ENCODE measurements at regions not wholly inside any gene's neighbourhood (a gene's known extent, or its start where the extent isn't known, plus 50 kb on each side); places are given as distances from the start of the nearest gene placed in this dataset.
"Not testable (repeated sequence)": the region's sequence is repeated elsewhere in the genome, so short reads cannot be mapped to it uniquely, and the experiment has no call there.

- Mint-ChIP-seq H3K4me1 (peaks cover 25% of the 10 kb centered on the region), H3K27ac (peak overlapping the region; percentile 78), H3K36me3 (ENCODE audit: low read depth) (no peaks in the 10 kb centered on the region), H3K4me3 (peak overlapping the region; percentile 47), H3K9me3 (ENCODE audit: low read depth) (no peaks in the 10 kb centered on the region), H3K27me3 (no peaks in the 10 kb centered on the region)
- POLR2A ChIA-PET: interaction anchor here (0.5 to 1.0 kb wide), 2 partner anchors 13 to 53 kb away, joined by 3 to 5 read pairs; no protein-coding TSS in a partner anchor
- DNase-seq (peak; percentile 53), ATAC-seq (peak; percentile 98)
- CTCF ChIA-PET: interaction anchor here (0.7 to 1.6 kb wide), 4 partner anchors 53 to 470 kb away, joined by 4 to 8 read pairs (median 4); no protein-coding TSS in a partner anchor
- intact Hi-C loops (cut with DNase I, micrococcal nuclease): loop anchor here (1.0 to 5.0 kb wide), 10 partner anchors 53 to 1059 kb away; no protein-coding TSS in a partner anchor
Observed at GRCh38 chr1:199226163-199226562, 587.3 kb downstream of the PTPRC start.

DNA sequence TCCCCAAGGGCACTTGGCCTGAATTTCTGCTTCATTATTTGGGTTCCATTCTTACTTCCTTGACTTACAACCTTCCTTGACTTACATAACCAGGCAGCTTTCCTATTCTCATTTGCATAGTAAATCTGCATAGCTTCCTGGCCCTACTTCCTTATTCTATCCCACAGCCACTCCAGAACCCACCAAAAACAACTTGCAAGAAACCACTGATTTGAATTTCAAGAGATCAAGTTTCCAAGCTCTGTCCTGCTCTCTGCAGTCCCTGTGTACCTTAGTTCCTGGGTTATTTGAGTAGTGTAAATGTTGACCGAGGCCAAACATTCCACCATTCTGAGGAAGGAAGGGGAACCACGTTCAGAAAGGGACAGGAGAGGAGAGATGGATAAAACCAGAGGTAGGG lies 603.3 kb downstream of the PTPRC start:
- ChIA-PET CTCF (interaction anchor here (1.1 to 2.8 kb wide), 9 partner anchors 11 to 536 kb away, joined by 3 to 13 read pairs (median 4); no protein-coding TSS in a partner anchor), POLR2A (interaction anchor here (0.6 kb wide), 1 partner anchor 574 kb away, joined by 6 read pairs; no protein-coding TSS in a partner anchor)
- intact Hi-C loops (cut with DNase I, micrococcal nuclease): loop anchor here (2.0 to 10.0 kb wide), 6 partner anchors 125 to 485 kb away; no protein-coding TSS in a partner anchor

DNA sequence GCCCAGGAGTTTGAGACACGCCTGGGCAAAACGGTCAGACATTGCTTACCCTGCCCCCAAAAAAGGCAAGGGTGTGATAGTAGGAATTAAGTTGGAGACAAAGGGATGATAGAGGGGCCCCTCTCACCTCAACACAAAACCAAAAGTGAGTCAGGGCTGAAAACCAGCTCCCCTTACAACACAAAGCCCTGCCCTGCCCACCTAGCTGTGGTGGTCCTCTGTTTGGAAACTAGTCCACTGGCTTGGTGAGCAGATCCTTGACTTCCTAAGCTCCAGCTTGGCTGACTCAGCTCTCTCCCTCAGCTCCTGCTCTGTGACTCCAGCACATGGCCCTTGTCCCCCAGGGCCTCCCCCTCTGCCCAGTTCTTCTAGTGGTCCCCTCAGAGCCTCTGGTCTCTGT lies 603.8 kb downstream of the PTPRC start:
- intact Hi-C loops (cut with DNase I, micrococcal nuclease): loop anchor here (2.0 to 10.0 kb wide), 6 partner anchors 125 to 485 kb away; no protein-coding TSS in a partner anchor
- ATAC-seq (no peak), DNase-seq (no peak)
- POLR2A ChIA-PET: interaction anchor here (0.6 kb wide), 1 partner anchor 575 kb away, joined by 6 read pairs; no protein-coding TSS in a partner anchor
- Mint-ChIP-seq H3K9me3 (ENCODE audit: low read depth) (no peaks in the 10 kb centered on the region), H3K4me3 (no peak overlapping the region), H3K27me3 (peaks cover 6% of the 10 kb centered on the region), H3K36me3 (ENCODE audit: low read depth) (no peaks in the 10 kb centered on the region), H3K4me1 (peaks cover 4% of the 10 kb centered on the region), H3K27ac (no peak overlapping the region)
- CTCF ChIA-PET: interaction anchor here (0.6 to 2.8 kb wide), 11 partner anchors 8 to 536 kb away, joined by 3 to 13 read pairs (median 4); no protein-coding TSS in a partner anchor

More for the DNA sequence above, 603.3 kb downstream of the PTPRC start:
- peaks cover 4% of the 10 kb centered on the region for H3K27me3 Mint-ChIP-seq
- ATAC-seq (no peak), DNase-seq (no peak)
- H3K27ac Mint-ChIP-seq: no peak overlapping the region
- no peak overlapping the region for H3K4me3 Mint-ChIP-seq
- H3K36me3 Mint-ChIP-seq (ENCODE audit: low read depth): no peaks in the 10 kb centered on the region
- H3K9me3 Mint-ChIP-seq (ENCODE audit: low read depth): no peaks in the 10 kb centered on the region
- H3K4me1 Mint-ChIP-seq: peaks cover 4% of the 10 kb centered on the region

- peak; percentile 100 for ATAC-seq
- no peak overlapping the region for H3K27ac Mint-ChIP-seq
- H3K4me1 Mint-ChIP-seq: peaks cover 4% of the 10 kb centered on the region
- CTCF ChIA-PET: interaction anchor here (0.5 to 2.8 kb wide), 13 partner anchors 9 to 484 kb away, joined by 3 to 13 read pairs (median 4); no protein-coding TSS in a partner anchor
- H3K36me3 Mint-ChIP-seq (ENCODE audit: low read depth): no peaks in the 10 kb centered on the region
- intact Hi-C loops (cut with DNase I, micrococcal nuclease): loop anchor here (1.0 to 10.0 kb wide), 7 partner anchors 126 to 486 kb away; no protein-coding TSS in a partner anchor
- H3K9me3 Mint-ChIP-seq (ENCODE audit: low read depth): no peaks in the 10 kb centered on the region
- H3K4me3 Mint-ChIP-seq: no peak overlapping the region
- peak; percentile 86 for DNase-seq
- POLR2A ChIA-PET: no interaction called here
- peaks cover 6% of the 10 kb centered on the region for H3K27me3 Mint-ChIP-seq
Observed at GRCh38 chr1:199243423-199244061, 604.7 kb downstream of the PTPRC start.

DNA sequence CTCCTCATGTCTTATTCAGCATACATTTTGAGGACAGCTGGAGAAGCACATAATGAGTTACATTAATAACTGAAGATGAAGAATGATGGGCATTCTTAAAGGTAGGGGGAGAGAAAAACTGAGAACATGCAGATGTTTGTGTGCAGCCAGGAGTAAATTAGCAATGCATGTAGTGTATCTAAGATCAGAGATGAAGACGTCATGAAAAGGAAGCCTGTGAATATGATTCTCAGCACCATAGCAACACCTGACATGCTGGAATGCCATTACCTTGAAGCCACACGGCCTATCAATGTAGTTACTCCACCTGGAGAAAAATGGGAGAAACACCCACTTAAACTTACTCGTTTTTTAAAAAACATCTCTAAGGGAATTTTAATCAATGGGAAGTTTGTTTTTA lies 607.1 kb downstream of the PTPRC start:
- no peak for ATAC-seq
- Mint-ChIP-seq H3K36me3 (ENCODE audit: low read depth) (no peaks in the 10 kb centered on the region), H3K27me3 (peaks cover 6% of the 10 kb centered on the region), H3K9me3 (ENCODE audit: low read depth) (no peaks in the 10 kb centered on the region), H3K4me1 (peaks cover 4% of the 10 kb centered on the region), H3K4me3 (no peak overlapping the region), H3K27ac (no peak overlapping the region)
- no peak for DNase-seq
- ChIA-PET POLR2A (no interaction called here), CTCF (no interaction called here)
- intact Hi-C loops (cut with DNase I, micrococcal nuclease): loop anchor here in 1 of 2 experiments (10.0 kb wide), 2 partner anchors 309 to 361 kb away; no protein-coding TSS in a partner anchor

GRCh38 chr1:199246716-199247115 lies 607.9 kb downstream of the PTPRC start:
- Mint-ChIP-seq H3K36me3 (ENCODE audit: low read depth) (no peaks in the 10 kb centered on the region), H3K4me1 (peaks cover 4% of the 10 kb centered on the region), H3K4me3 (no peak overlapping the region), H3K27me3 (peaks cover 6% of the 10 kb centered on the region), H3K9me3 (ENCODE audit: low read depth) (no peaks in the 10 kb centered on the region), H3K27ac (no peak overlapping the region)
- intact Hi-C loops (cut with DNase I, micrococcal nuclease): loop anchor here in 1 of 2 experiments (10.0 kb wide), 2 partner anchors 308 to 362 kb away; no protein-coding TSS in a partner anchor
- ChIA-PET CTCF (interaction anchor here (0.7 kb wide), 1 partner anchor 1500 kb away, joined by 3 read pairs; no protein-coding TSS in a partner anchor), POLR2A (no interaction called here)
- no peak for ATAC-seq
- DNase-seq: no peak

DNA sequence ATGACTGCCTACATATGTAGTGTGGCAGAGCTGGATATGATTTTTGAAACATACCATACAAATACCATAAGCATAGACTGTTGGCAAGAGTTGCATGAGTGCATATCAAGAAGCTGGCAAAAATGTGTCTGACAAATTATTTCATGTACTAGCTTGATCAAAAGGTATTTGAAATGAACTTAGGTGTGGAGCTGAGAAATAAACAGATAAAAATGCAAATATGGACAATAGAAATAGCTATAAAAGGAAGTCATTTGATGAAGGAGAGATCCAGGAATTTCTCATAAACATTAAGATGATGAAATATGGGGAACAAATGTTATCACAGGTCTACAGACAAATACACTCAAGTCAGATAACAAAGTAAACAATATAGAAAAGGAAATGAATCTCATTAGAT lies 609.1 kb downstream of the PTPRC start:
- intact Hi-C loops (cut with DNase I, micrococcal nuclease): loop anchor here in 1 of 2 experiments (10.0 kb wide), 2 partner anchors 307 to 363 kb away; no protein-coding TSS in a partner anchor
- ATAC-seq: no peak
- no peak for DNase-seq
- H3K27me3 Mint-ChIP-seq: peaks cover 8% of the 10 kb centered on the region
- H3K36me3 Mint-ChIP-seq (ENCODE audit: low read depth): no peaks in the 10 kb centered on the region
- no peaks in the 10 kb centered on the region for H3K4me1 Mint-ChIP-seq
- H3K4me3 Mint-ChIP-seq: no peak overlapping the region
- H3K27ac Mint-ChIP-seq: no peak overlapping the region
- no peaks in the 10 kb centered on the region for H3K9me3 Mint-ChIP-seq (ENCODE audit: low read depth)
- ChIA-PET POLR2A (no interaction called here), CTCF (interaction anchor here (0.6 to 1.0 kb wide), 2 partner anchors 13 to 135 kb away, joined by 3 read pairs; no protein-coding TSS in a partner anchor)

GRCh38 chr1:199254040-199254439 lies 615.2 kb downstream of the PTPRC start:
- ATAC-seq; H3K36me3 Mint-ChIP-seq (ENCODE audit: low read depth); H3K27ac Mint-ChIP-seq; POLR2A ChIA-PET; H3K4me3 Mint-ChIP-seq; H3K4me1 Mint-ChIP-seq; intact Hi-C loops (cut with DNase I, micrococcal nuclease); DNase-seq; CTCF ChIA-PET: not testable (repeated sequence)
- Mint-ChIP-seq H3K9me3 (ENCODE audit: low read depth) (peaks cover 16% of the 10 kb centered on the region), H3K27me3 (peaks cover 14% of the 10 kb centered on the region)

DNA sequence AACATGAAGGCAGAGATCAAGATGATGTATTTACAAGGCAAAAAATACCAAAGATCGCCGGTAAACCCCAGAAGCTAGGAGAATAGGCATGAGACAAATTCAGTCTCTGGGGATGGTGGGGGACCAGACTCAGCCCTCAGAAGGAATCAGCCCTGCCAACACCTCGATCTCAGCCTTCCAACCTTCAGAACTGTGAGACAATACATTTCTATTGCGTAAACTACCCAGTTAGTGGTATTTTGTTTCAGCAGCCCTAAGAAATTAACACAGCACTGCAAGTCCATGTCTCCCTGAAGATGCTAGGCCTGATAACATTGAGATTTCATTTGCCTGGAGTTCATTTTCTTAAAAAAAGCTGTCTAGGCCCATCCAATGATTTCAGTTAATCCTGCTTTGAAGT lies 622.5 kb downstream of the PTPRC start:
- no peak overlapping the region for H3K27ac Mint-ChIP-seq
- no peak for ATAC-seq
- intact Hi-C loops (cut with DNase I, micrococcal nuclease): loop anchor here in 1 of 2 experiments (10.0 kb wide), 1 partner anchor 293 kb away; no protein-coding TSS in a partner anchor
- no peaks in the 10 kb centered on the region for H3K36me3 Mint-ChIP-seq (ENCODE audit: low read depth)
- H3K4me3 Mint-ChIP-seq: no peak overlapping the region
- no peaks in the 10 kb centered on the region for H3K27me3 Mint-ChIP-seq
- ChIA-PET POLR2A (no interaction called here), CTCF (no interaction called here)
- DNase-seq: no peak
- peaks cover 10% of the 10 kb centered on the region for H3K9me3 Mint-ChIP-seq (ENCODE audit: low read depth)
- peaks cover 6% of the 10 kb centered on the region for H3K4me1 Mint-ChIP-seq

DNA sequence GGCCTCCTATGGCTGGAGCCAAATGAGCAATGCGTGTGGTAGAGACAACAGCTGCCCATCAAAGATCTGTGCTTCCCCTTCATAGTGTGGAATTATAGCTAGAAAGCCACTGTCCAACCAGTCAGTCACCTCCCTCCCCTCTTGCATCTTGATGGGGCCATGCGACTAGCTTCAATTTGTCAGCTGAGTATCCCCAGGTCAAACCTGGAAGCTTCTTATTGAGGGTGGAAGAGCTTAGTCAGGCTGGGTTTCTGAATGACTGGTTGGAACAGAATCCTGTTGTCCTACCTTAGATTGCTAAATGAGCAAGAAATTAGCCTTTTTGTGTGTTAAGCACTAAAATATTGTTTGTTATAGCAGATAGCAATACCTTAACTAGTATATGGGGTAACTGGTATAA lies 625.4 kb downstream of the PTPRC start:
- POLR2A ChIA-PET: no interaction called here
- peaks cover 6% of the 10 kb centered on the region for H3K4me1 Mint-ChIP-seq
- H3K27ac Mint-ChIP-seq: no peak overlapping the region
- H3K27me3 Mint-ChIP-seq: no peaks in the 10 kb centered on the region
- peak; percentile 21 for DNase-seq
- H3K9me3 Mint-ChIP-seq (ENCODE audit: low read depth): no peaks in the 10 kb centered on the region
- no peak overlapping the region for H3K4me3 Mint-ChIP-seq
- ATAC-seq: peak; percentile 44
- no peaks in the 10 kb centered on the region for H3K36me3 Mint-ChIP-seq (ENCODE audit: low read depth)
- CTCF ChIA-PET: no interaction called here
- intact Hi-C loops (cut with DNase I, micrococcal nuclease): loop anchor here in 1 of 2 experiments (10.0 kb wide), 1 partner anchor 291 kb away; no protein-coding TSS in a partner anchor

GRCh38 chr1:199264911-199265310 lies 626.1 kb downstream of the PTPRC start:
- Mint-ChIP-seq H3K36me3 (ENCODE audit: low read depth) (no peaks in the 10 kb centered on the region), H3K4me3 (no peak overlapping the region), H3K9me3 (ENCODE audit: low read depth) (no peaks in the 10 kb centered on the region), H3K27ac (no peak overlapping the region), H3K4me1 (peaks cover 6% of the 10 kb centered on the region), H3K27me3 (no peaks in the 10 kb centered on the region)
- intact Hi-C loops (cut with DNase I, micrococcal nuclease): loop anchor here in 1 of 2 experiments (10.0 kb wide), 1 partner anchor 290 kb away; no protein-coding TSS in a partner anchor
- ATAC-seq (no peak), DNase-seq (no peak)
- ChIA-PET POLR2A (no interaction called here), CTCF (no interaction called here)
